GM19023 (cell line): ENCODE measurements at regions not wholly inside any gene's neighbourhood (a gene's known extent, or its start where the extent isn't known, plus 50 kb on each side); places are given as distances from the start of the nearest gene placed in this dataset.

ENCODE experiments used
- ATAC-seq: cut with Tn5 transposase; IDR thresholded peaks from one replicate; pipeline ENCODE4 v1.9.1; 2021; ENCODE audit warnings: mild to moderate bottlenecking, moderate library complexity; ENCODE audit not compliant: unreplicated experiment

DNA sequence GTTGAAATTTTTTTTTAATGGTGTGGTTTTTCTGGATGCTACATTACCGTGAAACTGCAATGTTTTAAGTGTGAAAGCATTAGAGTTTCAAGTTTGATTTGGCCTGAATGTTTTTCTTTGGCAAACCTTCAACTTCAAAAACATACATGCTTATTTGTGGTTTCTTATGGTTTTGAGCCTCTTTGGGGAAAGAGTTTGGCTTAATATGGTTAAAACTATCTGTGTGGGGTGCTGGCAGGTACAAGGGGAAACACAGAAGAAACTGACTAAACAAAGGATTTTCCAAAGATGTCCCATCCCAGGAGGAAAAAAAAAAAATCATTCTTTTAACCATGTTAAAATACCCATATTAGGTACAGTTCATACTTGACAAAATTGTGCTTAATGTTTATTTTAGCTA, 121.1 kb downstream of the HGF start:
- ATAC-seq = no peak

DNA sequence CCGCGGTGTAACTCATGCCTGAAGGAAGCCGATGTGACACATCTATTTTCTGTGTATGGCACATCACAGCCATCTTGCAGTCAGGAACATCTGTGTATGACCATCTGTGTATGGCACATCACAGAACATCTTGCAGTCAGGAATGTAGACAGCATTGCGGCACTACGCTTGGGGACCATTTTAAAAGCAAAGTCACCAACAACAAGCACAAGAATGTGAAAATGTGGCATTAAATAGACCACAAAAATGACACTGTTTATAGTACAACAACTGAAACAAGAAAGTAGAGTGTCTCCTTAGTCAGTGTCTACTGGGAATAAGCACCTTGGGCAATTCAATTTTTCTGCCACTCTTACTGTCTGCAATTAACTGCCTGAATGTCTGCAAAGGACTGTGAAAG, 124.4 kb downstream of the HGF start:
- no peak for ATAC-seq

DNA sequence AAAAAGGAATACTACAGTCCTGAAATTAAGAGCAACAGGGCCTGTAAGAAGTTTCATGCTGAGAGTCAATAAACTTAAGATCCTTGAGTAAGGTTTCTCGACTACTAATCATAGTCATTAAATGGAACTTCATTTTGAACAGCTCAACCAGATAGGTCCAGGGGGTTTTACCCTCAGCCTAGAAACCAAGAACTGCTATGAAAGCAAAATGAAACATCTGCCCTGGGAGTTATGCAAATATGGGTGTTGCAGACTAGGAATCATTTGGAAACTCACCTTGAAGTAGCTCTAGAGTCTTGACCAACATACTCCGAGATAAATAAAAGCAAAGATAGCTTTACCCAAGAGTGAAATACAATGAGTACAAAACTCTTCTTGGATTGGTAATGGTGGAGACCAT, 128.0 kb downstream of the HGF start:
- no peak for ATAC-seq

DNA sequence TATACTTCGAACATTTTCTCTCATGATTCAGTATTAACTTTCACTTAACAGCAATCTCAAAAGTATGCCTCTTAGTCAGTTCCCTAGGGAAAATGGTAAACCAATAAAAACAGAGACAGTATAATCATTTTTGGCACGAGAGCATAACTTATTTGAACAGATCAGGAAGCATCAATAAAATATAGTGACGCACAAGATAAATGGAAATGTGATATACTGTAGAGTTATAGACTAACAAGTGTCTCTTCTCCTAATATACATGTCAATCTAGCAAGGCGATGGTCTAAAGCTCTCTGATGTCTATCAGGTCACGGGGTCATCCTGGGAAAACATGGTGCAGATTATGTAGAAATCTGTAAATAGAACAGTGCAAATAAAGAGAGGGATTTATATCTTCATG, 131.6 kb downstream of the HGF start:
- no peak for ATAC-seq

DNA sequence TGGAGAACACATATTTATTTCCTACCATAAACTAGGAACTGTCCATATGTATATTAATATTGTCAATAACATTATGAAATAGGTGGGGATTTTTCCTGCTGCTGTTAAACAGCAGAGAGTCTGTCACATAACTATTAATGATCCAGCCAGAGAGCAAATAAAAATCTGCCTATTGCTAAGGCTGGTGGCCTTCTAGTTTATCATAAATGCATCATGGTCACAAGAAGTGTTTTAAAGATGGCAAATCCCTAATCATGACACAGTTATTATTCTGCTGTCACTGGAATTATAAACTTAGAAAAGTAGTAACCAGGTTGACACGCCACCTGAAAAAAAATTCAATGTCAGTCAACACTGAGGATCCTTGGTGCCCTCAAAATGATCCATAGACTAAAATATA, 132.3 kb downstream of the HGF start:
- ATAC-seq = no peak

DNA sequence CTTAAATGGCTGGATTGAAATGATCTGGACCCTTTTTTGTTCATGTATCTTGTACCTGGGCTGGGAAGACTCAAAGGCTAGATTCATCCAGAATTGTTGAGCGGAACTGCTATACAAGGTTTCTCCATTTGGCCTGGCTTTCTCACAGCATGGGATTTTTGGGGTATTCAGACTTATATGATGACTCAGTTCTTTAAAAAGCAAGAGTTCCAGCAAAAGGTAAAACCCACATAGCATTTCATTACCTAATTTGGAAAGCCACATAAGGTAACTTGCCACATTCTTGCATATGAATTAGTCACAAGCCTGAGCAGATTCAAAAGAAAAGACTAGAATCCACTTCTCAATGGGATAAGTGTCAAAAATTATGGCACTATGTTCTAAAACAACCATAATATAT, 137.4 kb downstream of the HGF start:
- no peak for ATAC-seq

DNA sequence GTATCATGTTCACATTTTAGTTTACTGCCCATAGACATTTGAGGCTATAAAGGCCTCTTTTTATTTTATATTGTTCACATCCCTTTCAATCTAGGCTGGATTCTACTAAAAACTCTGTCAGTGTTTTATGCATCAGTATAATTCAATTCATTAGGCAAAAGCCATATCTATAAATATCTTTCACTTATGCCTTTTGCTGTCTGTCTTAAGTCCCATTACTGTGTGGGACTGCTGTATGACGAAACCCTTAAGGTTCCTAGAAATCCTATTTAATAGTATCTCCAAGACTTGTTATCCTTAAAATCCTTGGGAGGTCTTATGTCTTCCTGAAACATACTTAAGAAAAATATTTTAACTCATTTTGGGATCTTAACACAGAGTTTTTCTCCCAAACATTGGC, 139.2 kb downstream of the HGF start:
- no peak for ATAC-seq

DNA sequence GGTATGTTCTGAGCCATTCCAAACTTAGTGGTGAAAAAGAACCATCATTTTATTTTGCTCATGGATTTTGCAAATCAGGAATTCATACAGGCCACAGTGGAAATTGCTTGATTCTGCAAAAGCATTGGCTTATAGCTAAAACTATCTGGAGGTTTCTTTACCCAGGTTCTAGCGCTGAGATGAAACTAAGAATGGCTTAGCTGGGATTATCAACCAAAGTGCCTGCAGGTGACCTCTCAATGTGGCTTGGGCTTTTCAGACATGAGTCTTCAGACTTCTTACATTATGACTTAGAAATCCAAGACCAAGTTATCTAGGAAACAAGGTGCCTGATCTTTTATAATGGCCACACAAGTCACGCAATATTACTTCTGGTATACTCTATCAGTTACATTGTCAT, 140.1 kb downstream of the HGF start:
- no peak for ATAC-seq

DNA sequence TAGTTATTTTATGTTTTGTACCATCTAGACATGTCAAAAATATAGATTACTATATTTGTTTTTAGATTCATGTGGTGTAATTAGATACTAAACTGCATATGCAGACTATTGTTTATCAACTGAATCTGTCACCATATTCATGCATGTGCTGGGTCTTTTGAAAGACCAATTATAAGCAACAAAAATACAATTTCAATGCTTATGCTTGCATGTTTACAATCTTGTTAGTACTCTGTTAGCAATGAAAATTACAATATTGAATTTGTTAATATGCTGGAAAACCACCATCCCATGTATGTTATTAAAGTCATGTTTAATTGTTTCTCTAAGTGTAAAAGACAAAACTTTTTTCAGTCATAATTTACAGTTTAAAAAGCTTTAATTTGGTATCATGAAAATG, 140.9 kb downstream of the HGF start:
- ATAC-seq = no peak

DNA sequence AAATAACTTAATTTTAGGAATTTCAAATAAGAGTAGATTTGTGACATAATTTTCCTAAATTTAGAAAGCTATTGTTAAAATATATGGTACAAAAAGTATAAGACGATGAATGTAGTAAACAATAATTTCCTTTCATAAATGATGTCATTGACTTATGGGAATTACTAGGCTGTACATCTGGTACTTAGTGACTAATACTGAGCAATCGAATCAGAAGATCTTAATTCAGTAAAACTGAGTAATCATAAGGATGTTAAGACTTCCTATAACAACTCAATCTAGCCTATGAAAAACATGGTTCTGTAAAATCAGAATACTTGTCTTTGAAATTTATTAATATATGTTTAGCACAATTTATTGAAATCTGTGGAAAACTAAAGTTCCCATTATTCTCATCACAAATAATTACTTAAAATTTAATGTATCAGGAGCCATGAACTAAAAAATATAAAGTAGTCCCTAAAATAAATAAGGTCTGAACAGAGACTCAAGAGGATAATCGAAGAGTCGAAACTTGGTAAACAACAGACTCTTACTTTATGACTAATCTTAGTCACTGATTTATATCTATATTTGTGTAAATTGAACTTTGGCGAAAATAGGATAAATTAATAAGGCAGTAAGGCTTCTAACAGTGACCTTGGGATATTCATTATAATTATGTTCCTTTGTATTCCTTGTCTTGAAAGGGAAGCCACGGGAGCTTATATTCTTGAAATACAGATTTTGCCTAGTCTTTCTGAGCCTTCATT, 142.1 kb downstream of the HGF start:
- ATAC-seq = no peak

DNA sequence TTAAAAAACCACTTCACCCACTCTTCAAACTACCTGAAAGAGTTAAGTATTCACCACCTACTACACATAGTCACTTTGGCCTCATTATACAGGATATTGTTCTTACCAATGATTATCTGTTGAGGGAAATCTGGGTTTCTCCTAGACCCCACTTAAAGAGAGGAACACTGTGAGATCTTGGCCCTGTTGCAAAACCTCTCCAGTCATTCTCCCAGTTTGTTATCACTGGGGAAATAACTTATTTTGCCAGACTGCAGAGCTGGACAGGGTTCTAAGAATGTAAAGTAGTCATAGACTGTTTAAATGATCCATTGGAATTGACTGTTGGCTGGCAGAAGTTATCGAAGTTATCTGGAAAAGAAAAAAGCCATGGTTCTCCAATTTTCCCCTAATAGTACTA, 143.8 kb downstream of the HGF start:
- no peak for ATAC-seq

DNA sequence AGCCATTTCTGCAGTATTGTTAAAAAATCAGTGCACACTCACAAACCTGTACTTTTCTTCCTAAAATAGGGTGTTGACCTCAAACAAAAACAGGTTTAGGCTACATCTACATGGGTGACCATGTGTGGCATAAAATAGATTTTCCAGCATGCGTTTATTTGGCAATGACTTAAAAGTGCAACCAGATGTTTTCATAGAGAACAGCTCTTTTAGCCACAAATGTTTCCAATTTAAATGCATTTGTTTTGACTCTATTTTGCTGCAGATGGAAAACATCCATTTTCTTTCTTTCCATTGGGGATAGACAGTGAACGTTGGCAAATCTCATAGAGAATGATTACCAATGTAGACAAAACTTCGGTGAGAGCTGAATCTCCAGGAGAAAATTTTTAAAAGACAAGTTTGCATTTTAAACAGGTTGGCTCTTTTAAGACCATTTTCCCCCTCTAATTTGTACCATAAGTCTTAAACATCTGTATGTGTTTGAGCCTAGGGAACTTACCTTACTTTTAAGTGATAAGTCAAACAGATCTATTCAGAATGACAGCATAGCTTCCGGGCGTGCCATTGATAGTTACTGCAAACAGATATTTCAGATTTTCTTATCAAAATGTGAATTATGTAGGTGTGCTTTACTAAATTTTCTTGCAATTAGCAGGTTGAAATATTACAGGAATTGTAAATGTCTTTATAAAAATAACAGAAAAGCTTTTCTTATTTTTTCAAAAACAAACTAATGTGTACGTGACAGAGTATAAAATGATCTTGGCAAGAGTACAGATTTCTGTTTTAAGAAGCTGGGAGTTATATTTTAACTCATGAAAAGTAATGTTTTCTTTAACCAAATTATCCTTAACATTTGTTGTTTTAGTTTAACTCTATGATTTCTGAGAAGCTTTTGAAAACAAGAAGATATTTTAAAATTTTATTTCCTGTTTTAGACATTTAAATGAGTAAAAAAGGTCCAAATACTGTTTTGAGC, 144.9 kb downstream of the HGF start:
- no peak for ATAC-seq

DNA sequence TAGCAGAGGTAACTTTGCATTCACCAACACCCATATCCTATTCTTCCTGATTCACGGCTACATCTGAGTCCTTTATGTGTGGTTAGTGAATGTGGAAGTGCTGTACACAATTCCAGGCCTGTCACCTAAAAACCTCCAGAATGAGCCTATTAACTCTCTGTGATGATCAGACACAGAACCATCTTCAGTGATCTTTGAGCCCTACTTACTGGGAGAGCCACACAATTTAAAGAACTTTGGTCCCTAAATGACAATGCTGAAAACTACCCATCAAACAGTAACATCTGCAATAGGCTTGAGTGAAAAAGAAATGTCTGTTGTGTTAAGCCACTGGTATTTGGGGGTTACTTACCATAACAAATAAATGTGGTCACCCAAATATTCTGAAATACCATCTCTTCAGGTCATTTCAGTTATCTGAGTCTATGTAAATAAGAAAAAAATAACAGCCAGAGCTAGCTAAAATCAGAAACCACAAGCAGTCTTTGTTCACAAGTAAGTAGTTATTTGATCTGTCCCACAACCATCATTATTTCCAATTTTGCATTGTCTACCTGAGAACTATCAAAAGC, 145.7 kb downstream of the HGF start:
- ATAC-seq = no peak

DNA sequence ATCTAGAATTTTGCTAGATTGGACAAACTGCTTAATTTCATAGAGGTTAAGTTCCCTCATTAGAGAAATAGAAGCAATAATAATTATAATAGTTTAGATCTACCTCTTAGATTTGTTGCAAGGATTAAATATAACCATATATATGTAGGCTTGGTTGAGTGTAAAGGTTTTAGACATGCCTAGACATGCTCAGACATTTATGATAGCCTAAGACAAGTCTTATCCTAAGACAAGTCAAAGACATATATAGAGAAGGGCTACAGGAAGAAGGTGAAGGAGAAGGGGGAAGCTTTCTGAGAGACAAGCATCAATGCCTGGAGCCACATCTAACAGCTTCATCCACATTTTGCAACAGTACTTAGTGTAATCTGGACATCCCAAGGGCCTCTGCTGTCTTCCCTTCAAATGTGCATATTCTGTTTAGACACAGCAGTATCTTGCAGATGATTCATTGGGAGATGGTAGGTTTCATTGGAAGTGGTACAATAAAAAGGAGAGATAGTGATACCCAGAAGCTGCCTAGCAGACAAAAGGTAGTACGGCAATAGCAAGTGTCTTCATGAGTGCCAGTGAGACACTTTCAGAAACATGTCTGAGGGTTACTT, 146.5 kb downstream of the HGF start:
- no peak for ATAC-seq

DNA sequence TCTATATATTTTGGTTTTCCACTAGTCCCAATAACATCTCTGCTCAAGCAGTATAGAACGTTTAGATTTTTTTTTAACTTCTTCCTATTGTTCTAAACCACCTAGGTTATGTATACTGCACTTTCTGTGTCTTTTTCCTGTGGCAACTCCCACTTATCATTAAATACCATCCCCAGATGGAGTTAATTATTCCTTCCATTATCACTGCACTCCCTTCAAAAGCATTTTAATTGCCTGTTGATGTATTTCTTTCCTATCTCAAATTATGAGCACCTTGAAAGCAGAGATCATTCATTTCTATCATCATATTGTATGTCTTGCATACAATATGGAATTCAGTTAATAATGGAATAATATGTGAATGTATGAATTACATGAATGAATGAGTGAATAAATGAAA, 148.0 kb downstream of the HGF start:
- no peak for ATAC-seq

DNA sequence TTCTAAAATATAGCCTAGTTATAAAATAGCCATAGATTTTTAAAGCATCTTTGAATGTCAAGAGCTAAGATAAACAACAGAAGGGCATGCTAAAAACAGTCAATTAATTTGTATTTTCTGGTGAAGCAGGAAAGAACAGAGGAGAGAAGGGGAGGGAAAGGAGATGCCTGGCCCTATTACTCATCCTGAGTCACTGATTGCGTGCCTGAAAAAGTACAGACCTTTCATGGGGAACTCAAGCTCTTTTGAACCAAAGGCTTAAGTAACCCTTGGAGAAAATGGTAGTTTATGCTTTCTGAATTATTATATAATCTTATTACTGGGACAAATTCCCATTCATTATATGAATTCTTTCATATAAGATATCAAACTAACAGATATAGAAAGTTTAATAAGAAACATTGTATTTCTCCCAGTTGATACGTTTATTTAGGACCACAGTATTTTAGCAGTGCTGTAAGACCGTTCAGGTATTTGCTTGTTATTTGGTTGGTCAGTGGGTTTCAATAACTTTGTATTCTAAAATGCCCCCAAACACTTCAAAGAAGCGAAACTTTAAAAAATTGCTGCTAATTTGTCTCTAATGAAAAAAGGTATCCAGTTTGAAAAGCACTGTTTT, 151.3 kb downstream of the HGF start:
- no peak for ATAC-seq

DNA sequence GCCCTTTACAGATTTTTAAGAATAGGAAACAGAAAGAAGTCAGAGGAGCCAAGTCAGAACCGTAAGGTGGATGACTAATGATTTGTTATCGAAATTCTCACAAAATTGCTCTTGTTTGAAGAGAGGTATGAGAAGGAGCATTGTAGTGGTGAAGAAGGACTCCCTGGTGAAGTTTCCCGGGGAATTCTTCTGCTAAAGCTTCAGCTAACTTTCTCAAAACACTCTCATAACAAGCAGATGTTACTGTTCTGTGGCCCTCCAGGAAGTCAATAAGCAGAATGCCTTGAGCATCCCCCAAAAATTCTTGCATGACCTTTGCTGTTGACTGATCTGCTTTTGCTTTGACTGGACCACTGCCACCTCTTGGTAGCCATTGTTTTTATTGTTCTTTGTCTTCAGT, 152.9 kb downstream of the HGF start:
- peak; percentile 59 for ATAC-seq

DNA sequence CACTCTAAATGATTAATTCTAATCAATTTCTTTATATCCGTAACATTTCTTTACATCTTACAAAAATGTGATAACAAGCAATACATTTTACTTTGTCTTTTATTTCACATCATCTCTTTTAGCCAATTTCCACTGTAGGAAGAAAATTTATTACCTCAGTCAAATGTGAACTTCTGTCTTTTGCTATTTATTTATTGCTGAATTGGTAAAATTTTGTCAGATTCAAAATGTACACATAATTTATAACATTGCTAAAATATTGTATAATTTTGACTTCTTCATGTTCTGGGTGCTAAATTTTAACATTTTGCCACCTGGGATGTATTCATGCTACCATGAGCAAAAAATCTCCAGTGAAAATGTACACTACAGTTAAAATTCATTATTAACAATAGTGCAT, 158.0 kb downstream of the HGF start:
- no peak for ATAC-seq

DNA sequence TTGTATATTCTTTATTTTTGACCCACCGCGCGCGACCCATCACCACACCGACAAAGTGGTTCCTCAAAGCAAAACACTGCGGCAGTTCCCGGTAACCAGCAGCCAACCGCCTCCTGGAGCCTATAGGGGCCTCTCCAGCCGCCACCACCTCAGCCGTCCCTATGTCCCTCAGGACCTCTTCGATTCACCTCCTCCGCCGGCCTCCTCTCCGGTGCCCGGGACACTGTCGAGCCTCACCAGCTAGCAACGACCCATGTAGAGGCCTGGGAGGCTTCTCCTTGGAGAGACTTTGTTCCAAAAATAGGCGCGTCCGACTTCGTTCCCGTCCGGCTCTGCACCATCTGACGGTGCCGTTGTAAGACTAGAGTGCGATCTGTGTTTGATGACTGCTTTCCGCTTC, 158.8 kb downstream of the HGF start:
- no peak for ATAC-seq

DNA sequence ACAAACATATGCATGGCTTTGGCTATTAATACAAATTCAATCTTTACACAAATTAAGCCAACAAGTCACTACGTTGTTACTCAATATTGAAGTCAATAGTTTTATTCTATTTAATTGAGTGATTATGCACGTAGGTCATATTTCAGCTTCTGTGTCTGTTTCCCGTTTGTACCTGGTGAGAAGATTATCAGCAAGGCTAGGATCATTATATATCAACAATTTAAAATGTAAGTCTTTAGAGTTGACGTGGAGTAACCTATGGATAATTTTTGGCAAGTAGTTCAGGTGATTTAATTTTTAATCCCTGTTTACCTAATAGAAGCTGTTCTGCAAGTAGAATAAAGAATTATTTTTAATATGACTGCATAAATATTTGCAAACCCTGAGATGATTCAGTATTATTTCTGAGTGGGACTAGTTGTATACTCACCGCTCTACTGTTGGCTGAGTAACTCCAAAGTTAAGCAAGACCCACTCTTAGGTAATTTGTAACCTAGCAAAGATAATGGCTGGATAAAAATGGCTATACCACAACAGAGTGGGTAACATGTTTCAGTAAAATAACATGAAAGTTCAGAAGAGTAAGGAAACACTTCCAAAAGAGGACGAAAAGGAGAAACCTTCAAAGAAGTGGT, 161.0 kb downstream of the HGF start:
- no peak for ATAC-seq

DNA sequence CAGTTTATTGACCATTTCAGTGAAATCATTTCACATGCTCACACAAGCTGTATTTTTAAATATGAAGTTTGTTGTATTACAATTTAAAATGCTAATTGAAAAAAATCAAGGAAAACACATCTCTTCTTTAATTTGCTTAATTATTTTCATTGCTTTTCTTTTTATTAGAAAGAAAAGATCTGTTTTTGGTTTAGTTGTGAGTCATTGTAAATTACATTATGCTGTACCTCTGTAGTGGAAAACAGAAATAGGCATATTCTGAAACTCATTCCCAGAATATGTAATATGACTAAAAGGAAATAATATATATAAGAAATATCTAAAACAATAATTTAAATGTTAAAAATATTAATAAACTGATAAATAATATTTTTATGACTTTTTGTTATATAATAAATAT, 161.9 kb downstream of the HGF start:
- ATAC-seq = no peak
